Spleen (tissue), 7 donors: ENCODE measurements at regions not wholly inside any gene's neighbourhood (a gene's known extent, or its start where the extent isn't known, plus 50 kb on each side); places are given as distances from the start of the nearest gene placed in this dataset.

Experiments used
- CTCF ChIP-seq, 11 experiments: fragments of 200-600 bp in 7 of 11; fragments of 450-650 bp in 4 of 11; sonication (generic) in 4 of 11; IDR thresholded peaks in 8 of 11; conservative IDR thresholded peaks in 3 of 11; 1 replicate in 7 of 11; 2 replicates in 4 of 11; pipeline versions ENCODE4 v1.4.0 to v1.8.0; 2016 to 2021; ENCODE audit warnings: antibody characterized with exemption in 11 of 11, inconsistent platforms in 4 of 11, mild to moderate bottlenecking in 1 of 11
- POLR2A ChIP-seq, 3 donors: fragments of 450-650 bp; IDR thresholded peaks; one replicate each; pipeline ENCODE4 v1.5.1; 2017; ENCODE audit warnings: antibody characterized with exemption in 3 of 3, mild to moderate bottlenecking in 1 of 3
- POLR2AphosphoS5 ChIP-seq, 3 donors: sonication (generic); formaldehyde crosslinking; IDR thresholded peaks; one replicate each; pipeline ENCODE4 v1.5.1; 2017; ENCODE audit warnings: antibody characterized with exemption in 3 of 3
- donor health status: DM: no; HTN: no; CAD: no; lungs with moderate emphysema.
- donor health status: DM: no; HTN: no; CAD: no.
- donor health status: DM: no; HTN: no; CAD: no.

GRCh38 chr6:102660303-102660702, 1266.8 kb downstream of the GRIK2 start:
- no peak for TF ChIP-seq CTCF (IDR thresholded peaks at IDR 0.05 in 8 of 11, conservative IDR thresholded peaks at IDR 0.05 in 3 of 11)
- no peak for TF ChIP-seq POLR2A (IDR thresholded peaks at IDR 0.05)
- no peak for TF ChIP-seq POLR2AphosphoS5 (IDR thresholded peaks at IDR 0.05)
